Nephron progenitor cell (in vitro differentiated cells): ENCODE measurements at regions not wholly inside any gene's neighbourhood (a gene's known extent, or its start where the extent isn't known, plus 50 kb on each side); places are given as distances from the start of the nearest gene placed in this dataset.

Experiments used
- DNase-seq: peaks from one replicate; pipeline ENCODE4 v3.0.0; 2021
- H3K27ac Mint-ChIP-seq: 2 replicates; pipeline ENCODE4 v1.8.0; 2021; ENCODE audit warnings: mild to moderate bottlenecking, moderate library complexity, mixed read lengths
- H3K27me3 Mint-ChIP-seq: 2 replicates; pipeline ENCODE4 v1.8.0; 2021; ENCODE audit warnings: mild to moderate bottlenecking, low read depth, mixed read lengths; ENCODE audit not compliant: poor library complexity
- H3K36me3 Mint-ChIP-seq: 2 replicates; pipeline ENCODE4 v1.8.0; 2021; ENCODE audit warnings: low read depth, mixed read lengths
- H3K4me1 Mint-ChIP-seq: 2 replicates; pipeline ENCODE4 v1.8.0; 2021; ENCODE audit warnings: mixed read lengths
- H3K4me3 Mint-ChIP-seq: 2 replicates; pipeline ENCODE4 v1.8.0; 2021; ENCODE audit warnings: mild to moderate bottlenecking, moderate library complexity, mixed read lengths
- H3K9me3 Mint-ChIP-seq: 2 replicates; pipeline ENCODE4 v1.8.0; 2021; ENCODE audit warnings: mild to moderate bottlenecking, moderate library complexity, mixed read lengths
- CTCF ChIP-seq: fragments of 200-600 bp; sonication (generic); IDR thresholded peaks from 2 replicates; pipeline ENCODE4 v1.5.0; 2021; ENCODE audit warnings: antibody characterized with exemption

GRCh38 chr6:163951326-163951725 lies 536.8 kb downstream of the QKI start:
- Mint-ChIP-seq H3K27ac (no peak overlapping the region), H3K36me3 (no peaks in the 10 kb centered on the region), H3K4me3 (no peak overlapping the region), H3K4me1 (peaks cover 18% of the 10 kb centered on the region), H3K9me3 (no peaks in the 10 kb centered on the region), H3K27me3 (peaks cover 13% of the 10 kb centered on the region)
- no peak for DNase-seq
- TF ChIP-seq CTCF: no peak

- no peak overlapping the region for H3K4me3 Mint-ChIP-seq
- no peaks in the 10 kb centered on the region for H3K36me3 Mint-ChIP-seq
- no peak for TF ChIP-seq CTCF
- peaks cover 25% of the 10 kb centered on the region for H3K4me1 Mint-ChIP-seq
- no peaks in the 10 kb centered on the region for H3K9me3 Mint-ChIP-seq
- no peak overlapping the region for H3K27ac Mint-ChIP-seq
- H3K27me3 Mint-ChIP-seq: peaks cover 19% of the 10 kb centered on the region
- DNase-seq: no peak
These were observed 535.6 kb downstream of the QKI start for GRCh38 chr6:163950159-163950558.

- Mint-ChIP-seq H3K4me3 (no peak overlapping the region), H3K4me1 (peaks cover 32% of the 10 kb centered on the region), H3K27me3 (peaks cover 23% of the 10 kb centered on the region), H3K36me3 (no peaks in the 10 kb centered on the region), H3K27ac (no peak overlapping the region), H3K9me3 (no peaks in the 10 kb centered on the region)
- DNase-seq: no peak
- TF ChIP-seq CTCF: no peak
These were observed 534.9 kb downstream of the QKI start for GRCh38 chr6:163949431-163949830.

GRCh38 chr6:163948250-163948649 lies 533.7 kb downstream of the QKI start:
- H3K27ac Mint-ChIP-seq: no peak overlapping the region
- H3K36me3 Mint-ChIP-seq: no peaks in the 10 kb centered on the region
- H3K4me1 Mint-ChIP-seq: peaks cover 42% of the 10 kb centered on the region
- TF ChIP-seq CTCF: no peak
- no peak overlapping the region for H3K4me3 Mint-ChIP-seq
- DNase-seq: no peak
- no peaks in the 10 kb centered on the region for H3K9me3 Mint-ChIP-seq
- H3K27me3 Mint-ChIP-seq: peaks cover 22% of the 10 kb centered on the region

- DNase-seq: no peak
- peaks cover 43% of the 10 kb centered on the region for H3K4me1 Mint-ChIP-seq
These were observed 532.8 kb downstream of the QKI start for GRCh38 chr6:163947276-163947675.

More at GRCh38 chr6:163947276-163947675, 532.8 kb downstream of the QKI start:
- H3K9me3 Mint-ChIP-seq: no peaks in the 10 kb centered on the region
- H3K4me3 Mint-ChIP-seq: no peak overlapping the region
- no peak overlapping the region for H3K27ac Mint-ChIP-seq
- TF ChIP-seq CTCF: no peak
- no peaks in the 10 kb centered on the region for H3K36me3 Mint-ChIP-seq
- H3K27me3 Mint-ChIP-seq: peaks cover 24% of the 10 kb centered on the region
